ENCODE measurements at regions not wholly inside any gene's neighbourhood (a gene's known extent, or its start where the extent isn't known, plus 50 kb on each side); places are given as distances from the start of the nearest gene placed in this dataset.

GRCh38 chr9:81128701-81129100, 560.6 kb downstream of the TLE1 start:
- TF ChIP-seq CTCF (conservative IDR thresholded peaks at IDR 0.05; ENCODE audit: low read length) (no peak), EZH2phosphoT487 (IDR thresholded peaks at IDR 0.05; ENCODE audit: borderline replicate concordance) (no peak)

Measured in Loucy (cell line).